Right renal cortex interstitium (tissue), 3 donors: ENCODE measurements at regions not wholly inside any gene's neighbourhood (a gene's known extent, or its start where the extent isn't known, plus 50 kb on each side); places are given as distances from the start of the nearest gene placed in this dataset.
A peak's percentile ranks its signal among the peaks of the same experiment; 100 is the strongest.
"Not testable (repeated sequence)": the region's sequence is repeated elsewhere in the genome, so short reads cannot be mapped to it uniquely, and the experiment has no call there.

Experiments used
- DNase-seq, 3 donors: peaks; one replicate each; pipeline ENCODE4 v3.0.0-alpha.2; 2013; ENCODE audit warnings: low read depth in 3 of 3, low spot score in 2 of 3

DNA sequence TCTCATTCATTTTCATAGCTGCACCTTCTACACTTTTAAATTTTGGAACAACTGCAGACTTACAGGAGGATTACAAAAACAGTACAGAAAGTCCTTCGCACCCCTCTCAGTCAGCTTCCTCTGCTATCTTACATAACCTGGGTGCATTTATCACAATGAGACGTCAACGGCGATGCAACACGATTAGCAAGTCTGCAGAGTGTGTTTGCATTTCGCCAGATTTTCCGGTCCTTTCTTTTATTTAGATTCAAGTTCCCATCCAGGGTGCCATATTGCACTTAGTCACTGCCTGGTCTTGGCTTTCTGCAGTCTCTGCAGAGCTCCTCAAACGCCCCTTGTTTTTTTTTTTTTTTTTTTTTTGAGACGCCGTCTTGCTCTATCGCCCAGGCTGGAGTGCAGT, 85.9 kb downstream of the ASMT start:
- DNase-seq: no peak

DNA sequence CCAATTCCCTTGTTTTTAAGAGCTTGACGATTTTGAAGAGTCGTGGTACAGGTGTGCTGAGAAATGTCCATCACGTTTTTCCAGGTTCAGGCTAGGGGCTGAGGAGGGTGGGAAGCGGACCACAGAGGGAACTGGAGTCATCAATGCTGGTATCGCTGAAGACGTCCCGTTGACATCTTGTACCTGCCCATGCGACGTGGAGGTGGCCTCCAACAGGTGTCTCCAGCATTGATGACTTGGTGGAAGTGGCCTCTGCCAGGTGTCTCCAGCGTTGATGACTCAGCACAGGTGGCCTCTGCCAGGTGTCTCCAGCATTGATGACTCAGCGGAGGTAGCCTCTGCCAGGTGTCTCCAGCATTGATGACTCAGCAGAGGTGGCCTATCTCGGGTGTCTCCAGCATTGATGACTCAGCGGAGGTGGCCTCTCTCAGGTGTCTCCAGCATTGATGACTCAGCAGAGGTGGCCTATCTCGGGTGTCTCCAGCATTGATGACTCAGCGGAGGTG, 86.6 kb downstream of the ASMT start:
- DNase-seq: not testable (repeated sequence)

DNA sequence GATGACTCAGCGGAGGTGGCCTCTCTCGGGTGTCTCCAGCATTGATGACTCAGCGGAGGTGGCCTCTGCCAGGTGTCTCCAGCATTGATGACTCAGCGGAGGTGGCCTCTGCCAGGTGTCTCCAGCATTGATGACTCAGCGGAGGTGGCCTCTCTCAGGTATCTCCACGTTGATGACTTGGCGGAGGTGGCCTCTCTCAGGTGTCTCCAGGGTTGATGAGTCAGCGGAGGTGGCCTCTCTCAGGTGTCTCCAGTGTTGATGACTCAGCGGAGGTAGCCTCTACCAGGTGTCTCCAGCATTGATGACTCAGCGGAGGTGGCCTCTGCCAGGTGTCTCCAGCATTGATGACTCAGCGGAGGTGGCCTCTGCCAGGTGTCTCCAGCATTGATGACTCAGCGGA, 87.3 kb downstream of the ASMT start:
- DNase-seq: not testable (repeated sequence)

DNA sequence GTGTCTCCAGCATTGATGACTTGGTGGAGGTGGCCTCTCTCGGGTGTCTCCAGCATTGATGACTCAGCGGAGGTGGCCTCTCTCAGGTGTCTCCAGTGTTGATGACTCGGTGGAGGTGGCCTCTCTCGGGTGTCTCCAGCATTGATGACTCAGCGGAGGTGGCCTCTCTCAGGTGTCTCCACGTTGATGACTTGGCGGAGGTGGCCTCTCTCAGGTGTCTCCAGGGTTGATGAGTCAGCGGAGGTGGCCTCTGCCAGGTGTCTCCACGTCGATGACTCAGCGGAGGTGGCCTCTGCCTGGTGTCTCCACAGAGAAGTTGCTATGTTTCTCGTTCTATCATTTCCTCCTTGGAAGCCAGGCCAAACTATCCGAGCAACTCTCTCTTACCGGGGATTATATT, 87.7 kb downstream of the ASMT start:
- not testable (repeated sequence) for DNase-seq

DNA sequence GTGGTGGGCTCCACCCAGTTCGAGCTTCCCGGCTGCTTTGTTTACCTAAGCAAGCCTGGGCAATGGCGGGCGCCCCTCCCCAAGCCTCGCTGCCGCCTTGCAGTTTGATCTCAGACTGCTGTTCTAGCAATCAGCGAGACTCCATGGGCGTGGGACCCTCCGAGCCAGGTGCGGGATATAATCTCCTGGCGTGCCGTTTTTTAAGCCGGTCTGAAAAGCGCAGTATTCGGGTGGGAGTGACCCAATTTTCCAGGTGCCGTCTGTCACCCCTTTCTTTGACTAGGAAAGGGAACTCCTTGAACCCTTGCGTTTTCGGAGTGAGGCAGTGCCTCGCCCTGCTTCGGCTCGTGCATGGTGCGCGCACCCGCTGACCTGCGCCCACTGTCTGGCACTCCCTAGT, 94.4 kb downstream of the ASMT start:
- DNase-seq: not testable (repeated sequence)

DNA sequence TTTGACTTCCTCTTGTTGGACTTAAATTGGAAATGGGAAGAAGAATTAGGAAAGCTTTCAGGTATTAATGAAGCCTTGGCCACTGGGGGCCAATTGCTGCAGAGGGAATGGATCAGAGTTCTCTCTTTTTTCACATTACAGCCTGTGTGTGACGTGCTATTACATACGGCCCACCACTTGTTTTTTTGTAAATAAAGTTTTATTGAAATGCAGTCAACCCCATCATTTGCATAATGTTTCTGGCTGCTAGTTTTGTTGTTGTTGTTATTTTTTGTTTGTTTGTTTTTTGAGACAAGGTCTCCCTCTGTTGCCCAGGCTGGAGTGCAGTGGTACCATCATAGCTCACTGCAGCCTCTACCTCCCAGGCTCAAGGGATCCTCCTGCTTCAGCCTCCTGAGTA, 98.4 kb downstream of the ASMT start:
- no peak for DNase-seq

DNA sequence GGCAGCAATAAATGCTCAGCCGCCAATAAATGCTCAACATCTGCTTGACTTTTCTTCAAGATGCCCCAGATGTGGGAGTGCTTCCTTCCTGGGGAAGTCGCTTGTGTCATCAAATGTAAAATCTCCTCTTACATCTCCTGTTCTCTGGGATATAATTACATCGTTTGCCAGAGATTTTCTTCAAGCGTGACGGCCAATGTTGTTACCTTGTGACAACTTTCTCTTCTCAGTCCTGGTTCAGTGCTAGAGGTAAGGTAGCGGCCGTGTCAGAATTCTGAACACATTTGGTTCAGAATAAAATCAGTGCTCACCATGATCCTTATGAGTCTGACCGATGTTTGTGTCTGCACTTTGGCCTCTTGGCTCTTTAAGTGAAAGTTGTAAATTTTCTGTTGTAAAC, 102.5 kb downstream of the ASMT start:
- peak; percentile 31 to 52 (median 40) for DNase-seq

DNA sequence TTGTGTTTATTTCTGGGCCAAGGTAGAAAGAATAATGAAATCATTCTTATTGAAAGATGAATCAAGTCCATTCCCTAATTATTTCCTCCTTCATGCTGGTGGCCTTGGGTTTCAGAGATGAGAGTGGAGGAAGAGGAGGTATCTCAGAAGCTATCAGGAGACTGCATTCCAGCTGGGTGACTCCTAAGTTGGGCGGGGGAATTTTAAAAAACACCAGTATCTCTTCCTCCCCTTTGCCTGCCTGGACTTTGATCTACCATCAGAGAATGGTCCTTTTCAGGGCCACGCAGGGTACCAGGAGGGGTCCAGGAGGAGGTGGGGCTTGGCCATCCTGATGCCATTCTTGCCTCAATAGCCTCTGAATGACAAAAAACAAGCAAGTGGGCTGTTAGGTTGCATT, 104.4 kb downstream of the ASMT start:
- DNase-seq: no peak

DNA sequence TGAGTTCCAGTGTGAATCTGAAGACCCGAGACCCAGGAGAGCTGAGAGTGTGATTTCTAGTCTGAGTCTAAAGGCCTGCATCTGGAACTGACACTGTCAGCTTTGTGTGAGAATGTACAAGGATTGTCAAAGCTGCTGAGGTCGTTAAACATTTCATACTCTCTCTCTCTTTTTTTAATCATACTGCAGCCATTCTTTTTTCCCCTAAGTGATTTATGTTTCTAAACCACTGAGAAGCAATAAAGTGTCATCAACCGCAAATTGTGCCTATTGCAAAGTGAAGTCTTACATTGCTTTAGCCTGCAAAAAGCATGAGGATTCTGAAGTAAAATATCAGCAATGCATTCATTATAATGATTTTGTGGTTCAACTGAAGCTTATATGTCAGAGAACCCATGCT, 106.0 kb downstream of the ASMT start:
- DNase-seq: no peak

DNA sequence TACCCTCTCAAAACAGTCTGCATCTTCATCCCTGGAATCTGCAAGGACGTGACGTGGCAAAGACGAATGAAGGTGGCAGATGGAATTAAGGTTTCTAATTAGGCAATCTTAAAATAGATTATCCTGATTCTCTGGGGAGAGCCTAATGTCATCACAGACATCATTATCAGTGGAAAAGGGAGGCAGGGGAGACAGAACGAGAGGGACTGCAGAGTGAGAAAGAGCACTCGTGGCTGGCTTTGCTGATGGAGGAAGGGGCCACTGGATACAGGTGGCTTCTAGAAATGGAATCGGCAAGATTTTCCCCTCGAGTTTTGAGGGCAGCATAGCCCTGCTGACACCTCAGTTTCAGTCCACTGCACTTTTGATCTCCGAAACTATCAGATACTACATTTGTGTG, 110.6 kb downstream of the ASMT start:
- DNase-seq: no peak

DNA sequence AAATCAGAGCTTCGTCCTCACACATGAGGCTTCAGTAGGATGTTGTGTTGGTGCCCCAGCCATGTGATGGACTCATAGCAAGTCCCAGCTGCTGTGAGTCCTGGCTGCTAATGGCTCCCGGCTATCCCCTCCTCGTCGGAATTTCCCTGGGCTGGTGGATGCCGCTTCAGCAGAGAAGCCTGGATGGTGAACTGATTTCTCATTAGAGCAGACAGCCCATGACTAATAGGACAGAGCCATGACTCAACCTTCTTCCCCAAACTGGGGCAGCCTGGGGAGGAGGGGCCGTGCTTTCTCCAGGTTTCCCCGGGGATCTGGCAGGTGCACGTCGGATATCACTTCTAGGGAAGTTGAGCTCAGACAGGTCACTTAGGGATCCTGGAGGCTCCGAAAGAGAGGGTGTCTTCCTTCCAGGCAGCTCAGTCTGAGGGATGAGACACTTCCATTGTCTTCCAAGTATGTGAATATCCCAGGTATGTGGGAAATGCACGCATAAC, 112.7 kb downstream of the ASMT start:
- DNase-seq: no peak

DNA sequence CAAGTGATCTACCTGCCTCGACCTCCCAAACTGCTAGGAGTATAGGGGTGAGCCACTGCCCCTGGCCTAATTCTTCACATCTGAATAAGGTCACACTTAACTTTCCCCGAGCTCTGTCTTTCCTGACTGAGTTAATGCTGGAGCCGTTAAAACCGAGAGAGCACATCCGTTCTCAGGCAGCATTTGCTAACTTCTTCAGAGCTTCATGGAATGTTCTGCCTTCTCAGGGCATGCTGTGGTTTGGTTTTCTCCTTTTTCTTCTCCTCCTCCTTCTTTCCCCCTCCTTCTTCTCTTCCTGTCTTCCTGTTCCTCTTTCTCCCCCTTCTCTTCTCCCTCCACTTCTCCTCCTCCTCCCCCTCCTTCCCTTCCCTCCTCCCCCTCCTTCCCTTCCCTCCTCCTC, 119.9 kb downstream of the ASMT start:
- no peak for DNase-seq

DNA sequence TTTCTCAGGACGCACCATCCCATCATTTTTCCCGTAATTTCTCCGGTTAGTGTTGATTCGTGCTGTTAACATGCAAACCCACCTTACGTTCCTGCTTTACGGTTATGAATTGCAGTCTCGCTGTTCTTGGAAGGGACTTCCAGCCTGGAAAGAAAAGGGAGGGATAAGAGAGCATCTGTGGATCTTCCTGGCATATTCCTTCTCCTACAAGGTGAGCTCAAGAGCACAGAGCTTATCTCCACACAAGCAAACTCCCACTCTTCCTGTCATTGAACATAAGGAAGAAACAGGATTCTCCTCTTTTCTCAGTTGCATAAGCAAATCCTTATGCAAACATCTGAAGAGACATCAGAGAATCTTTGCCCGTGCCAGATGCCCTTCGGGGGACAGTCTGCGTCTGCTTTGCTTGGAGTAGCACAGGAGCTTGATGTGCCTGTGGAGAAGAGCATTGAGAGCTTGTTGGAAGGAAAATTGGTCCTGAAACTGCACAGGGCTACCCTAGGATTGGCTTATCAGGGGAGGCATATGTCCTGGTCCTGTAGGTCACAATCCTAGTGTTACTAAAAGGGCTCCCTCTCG, 127.0 kb downstream of the ASMT start:
- no peak for DNase-seq

DNA sequence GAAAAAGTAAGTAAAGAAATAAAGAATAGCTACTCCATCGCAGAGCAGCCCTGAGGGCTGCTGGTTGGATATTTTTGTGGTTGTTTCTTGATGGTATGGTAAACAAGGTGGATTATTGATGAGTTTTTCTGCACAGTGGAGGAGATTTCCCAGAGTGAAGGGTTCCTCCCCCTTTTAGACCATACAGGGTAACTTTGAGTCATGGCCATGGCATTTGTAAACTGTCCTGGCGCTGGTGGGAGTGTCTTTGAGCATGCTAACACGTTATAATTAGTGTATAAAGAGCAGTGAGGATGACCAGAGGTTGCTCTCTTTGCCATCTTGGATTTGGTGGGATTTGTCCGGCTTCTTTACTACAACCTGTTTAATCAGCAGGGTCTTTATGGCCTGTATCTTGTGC, 128.2 kb downstream of the ASMT start:
- DNase-seq: no peak

DNA sequence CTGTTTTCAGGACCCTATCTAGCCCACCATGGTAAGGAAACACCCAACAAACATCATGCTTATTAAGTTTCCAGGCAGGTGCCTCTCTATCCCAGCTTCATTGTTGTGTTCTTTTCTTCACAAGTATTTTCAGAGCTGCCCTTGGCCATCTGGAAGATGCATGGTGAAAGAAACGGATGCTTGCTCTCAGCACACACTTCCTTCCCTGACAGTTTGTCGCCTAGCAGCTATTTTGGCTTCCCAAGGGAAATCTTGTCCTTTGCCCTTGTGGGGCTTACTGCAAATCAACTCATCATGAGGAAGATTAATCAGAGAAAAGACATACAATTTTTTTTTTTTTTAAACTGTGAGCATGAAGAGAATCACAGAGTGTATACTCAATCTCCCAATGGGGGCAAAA, 128.8 kb downstream of the ASMT start:
- DNase-seq: no peak

DNA sequence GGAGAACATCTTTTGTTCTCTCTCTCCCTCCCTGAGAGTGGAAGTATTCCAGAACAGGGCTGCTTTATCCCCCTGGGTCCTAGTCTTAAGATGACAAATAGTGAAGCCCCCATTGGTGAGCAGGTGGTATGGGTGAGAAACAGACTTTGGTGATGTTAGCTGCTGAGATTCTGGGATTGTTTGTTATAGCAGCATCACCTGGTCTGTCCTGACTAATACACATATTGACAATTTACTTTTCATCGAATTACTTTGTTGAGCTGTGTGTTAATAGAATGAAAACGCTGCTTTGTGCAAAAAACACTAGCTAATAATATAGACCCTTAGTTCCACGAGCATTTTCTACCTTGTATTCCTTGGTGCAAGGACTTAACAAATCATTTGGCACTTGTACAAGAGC, 133.5 kb downstream of the ASMT start:
- DNase-seq: no peak

DNA sequence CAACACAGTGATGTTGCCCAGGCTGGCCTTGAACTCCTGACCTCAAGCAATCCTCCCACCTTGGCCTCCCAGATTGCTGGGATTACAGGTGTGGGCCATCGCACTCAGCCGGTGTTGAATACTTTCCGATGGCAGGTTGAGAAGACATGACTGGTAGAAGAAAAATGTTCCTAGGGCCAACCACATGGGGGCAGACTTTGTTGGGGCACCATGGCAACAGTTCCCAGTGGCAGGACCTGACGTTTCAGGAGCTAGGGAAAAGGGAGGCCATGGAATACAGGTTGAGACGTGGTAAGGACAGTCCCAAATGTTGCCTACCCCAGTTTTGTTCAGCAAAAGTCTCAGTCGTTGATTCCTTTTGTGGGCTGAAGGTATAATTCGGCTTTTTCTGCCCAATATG, 134.6 kb downstream of the ASMT start:
- DNase-seq: no peak

DNA sequence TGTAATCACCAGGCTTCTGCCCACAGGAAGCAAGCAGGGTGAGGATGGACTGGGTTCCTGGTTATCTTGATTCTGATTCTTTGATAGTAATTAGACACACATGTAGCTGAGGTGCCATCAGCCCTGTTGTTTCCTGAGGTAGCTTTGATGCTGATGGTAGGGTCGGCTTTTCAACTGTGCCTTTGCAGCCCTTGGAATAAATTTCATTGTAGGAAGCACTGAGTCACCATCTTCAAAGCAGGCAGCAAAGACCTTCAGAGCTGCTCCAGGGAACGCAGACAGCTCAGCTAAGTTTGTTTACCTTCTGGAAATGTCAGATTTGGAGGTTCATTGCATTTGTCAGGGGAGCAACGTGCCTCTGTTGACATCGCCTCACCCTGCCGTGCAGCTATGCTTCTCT, 135.4 kb downstream of the ASMT start:
- DNase-seq: no peak

DNA sequence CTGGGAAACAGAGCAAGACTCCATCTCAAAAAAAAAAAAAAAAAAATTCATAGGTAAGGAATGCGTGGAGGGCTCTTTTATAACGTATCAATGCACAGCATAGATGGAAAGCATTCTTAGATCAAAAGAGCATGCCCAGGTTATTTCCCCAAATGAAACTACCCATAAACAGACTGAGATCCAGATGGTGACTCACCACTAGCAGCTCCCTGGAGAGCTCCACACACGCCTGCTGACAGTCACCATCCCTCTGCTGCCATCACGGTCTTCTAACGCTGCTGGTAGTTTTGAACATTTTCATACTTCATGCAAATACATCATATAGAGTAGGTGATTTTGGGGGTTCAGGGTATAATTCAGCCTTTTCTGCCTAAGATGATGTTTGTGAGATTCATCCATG, 136.9 kb downstream of the ASMT start:
- DNase-seq: no peak

DNA sequence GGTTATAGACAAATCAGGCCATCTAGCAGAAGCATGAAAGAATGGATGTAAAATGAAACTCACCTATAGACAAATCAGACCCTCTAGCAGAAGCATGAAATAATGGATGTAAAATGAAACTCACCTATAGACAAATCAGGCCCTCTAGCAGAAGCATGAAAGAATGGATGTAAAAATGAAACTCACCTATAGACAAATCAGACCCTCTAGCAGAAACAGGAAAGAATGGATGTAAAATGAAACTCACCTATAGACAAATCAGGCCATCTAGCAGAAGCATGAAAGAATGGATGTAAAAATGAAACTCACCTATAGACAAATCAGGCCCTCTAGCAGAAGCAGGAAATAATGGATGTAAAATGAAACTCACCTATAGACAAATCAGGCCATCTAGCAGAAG, 137.9 kb downstream of the ASMT start:
- DNase-seq: not testable (repeated sequence)

DNA sequence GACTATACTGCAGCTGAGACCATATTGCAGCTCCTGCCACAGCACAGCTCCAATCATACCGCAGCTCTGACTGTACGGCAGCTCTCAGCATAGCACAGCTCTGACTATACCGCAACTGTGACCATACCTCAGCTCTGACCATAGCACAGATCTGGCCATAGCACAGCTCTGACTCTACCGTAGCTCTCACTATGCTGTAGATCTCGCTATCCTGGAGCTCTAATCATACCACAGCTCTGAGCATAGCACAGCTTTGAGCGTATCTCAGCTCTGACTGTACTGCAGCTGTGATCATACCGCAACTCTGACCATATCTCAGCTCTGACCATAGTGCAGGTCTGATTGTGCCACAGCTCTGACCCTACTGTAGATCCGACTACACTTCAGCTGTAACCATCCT, 139.2 kb downstream of the ASMT start:
- no peak for DNase-seq

DNA sequence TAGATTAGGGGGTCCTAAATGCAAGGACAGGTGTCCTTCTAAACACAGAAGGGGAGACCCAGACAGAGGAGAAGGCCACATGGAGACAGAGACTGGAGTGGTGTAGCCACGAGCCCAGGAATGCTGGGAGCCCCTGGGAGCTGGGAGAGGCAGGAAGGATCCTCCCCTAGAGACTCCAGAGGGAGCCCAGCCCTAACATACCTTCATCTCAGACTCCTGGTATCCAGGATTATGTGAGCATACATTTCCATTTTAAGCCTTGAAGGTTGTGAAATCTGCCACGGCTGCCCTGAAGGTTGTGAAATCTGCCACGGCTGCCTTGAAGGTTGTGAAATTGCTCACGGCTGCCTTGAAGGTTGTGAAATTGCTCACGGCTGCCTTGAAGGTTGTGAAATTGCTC, 148.4 kb downstream of the ASMT start:
- no peak for DNase-seq

DNA sequence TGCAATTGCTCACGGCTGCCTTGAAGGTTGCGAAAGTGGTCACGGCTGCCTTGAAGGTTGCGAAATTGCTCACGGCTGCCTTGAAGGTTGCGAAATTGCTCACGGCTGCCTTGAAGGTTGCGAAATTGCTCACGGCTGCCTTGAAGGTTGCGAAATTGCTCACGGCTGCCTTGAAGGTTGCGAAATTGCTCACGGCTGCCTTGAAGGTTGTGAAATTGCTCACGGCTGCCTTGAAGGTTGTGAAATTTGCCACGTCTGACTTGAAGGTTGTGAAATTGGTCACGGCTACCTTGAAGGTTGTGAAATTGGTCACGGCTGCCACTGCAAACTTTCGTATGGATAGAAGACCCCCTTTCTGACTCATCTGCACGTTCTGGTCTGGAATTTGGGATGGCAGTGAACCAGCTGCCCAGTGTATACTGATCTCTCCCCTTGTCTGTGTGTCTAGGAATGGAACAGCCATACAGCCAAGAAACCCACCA, 150.1 kb downstream of the ASMT start:
- not testable (repeated sequence) for DNase-seq
